ENCODE measurements at regions not wholly inside any gene's neighbourhood (a gene's known extent, or its start where the extent isn't known, plus 50 kb on each side); places are given as distances from the start of the nearest gene placed in this dataset.
"Not testable (repeated sequence)": the region's sequence is repeated elsewhere in the genome, so short reads cannot be mapped to it uniquely, and the experiment has no call there.

DNA sequence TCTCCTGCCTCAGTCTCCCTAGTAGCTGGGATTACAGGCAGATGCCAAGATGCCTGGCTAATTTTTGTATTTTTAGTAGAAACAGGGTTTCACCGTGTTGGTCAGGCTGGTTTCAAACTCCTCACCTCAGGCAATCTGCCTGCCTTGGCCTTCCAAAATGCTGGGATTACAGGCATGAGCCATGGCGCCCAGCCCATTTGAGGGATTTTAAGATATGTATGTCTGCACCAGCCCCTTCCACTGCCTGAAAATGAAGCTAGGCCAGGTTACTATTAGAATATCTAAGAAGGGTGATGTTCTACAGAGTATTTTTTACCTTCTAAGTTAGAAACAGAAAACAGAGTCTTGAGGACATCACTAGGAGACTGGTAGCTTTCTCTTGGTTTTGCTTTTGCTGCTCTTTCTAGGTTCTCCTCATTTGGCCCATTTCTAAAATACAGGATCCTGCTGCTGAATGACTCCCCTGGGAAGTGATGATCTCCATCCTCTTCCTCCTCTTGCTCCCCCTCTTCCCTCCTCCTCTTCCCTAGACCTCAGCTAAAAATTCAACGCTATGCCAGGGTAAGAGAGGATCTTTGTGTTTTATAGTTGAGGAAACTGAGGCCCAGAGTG lies 118.5 kb downstream of the MYCN start:
- no peak for DNase-seq

DNA sequence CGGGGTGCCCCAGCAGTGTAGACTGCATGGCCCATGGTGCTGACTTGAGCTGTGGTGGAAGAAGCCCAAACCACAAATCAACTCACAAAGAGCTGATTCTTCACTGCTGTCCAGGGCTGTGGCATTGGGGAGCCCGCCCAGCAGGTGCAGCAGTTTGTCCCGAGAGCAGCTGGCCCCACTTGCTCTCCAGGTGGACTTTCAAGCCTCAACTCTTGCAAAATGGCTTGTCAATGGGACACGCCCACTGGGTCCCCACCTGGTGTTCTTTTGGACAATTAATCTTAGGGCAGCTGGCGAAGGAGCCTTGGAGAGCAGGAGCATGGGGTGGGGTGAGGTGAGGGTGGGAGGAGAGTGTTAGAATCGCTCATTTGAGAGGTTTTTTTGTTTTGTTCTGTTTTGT lies 117.9 kb downstream of the MYCN start:
- no peak for DNase-seq

DNA sequence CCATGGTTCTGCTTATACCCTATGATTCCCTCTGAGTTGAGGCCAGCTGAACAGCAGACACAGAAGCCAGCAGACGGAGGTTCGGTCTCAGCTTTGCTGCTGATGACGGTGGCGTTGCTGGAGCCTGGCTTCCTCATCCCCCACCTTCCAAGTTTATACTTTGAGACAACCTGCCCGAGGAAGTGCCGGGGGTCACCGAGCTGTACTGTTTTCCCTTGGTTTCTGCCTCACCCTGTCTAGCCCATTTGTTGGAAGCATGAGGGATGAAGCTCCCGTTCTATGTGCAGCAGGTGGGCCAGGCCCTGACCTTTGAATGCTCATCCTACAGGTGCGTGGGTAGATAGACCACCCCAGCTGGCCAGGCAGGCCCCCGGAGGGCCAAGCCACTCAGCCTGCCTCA lies 117.3 kb downstream of the MYCN start:
- DNase-seq = no peak

DNA sequence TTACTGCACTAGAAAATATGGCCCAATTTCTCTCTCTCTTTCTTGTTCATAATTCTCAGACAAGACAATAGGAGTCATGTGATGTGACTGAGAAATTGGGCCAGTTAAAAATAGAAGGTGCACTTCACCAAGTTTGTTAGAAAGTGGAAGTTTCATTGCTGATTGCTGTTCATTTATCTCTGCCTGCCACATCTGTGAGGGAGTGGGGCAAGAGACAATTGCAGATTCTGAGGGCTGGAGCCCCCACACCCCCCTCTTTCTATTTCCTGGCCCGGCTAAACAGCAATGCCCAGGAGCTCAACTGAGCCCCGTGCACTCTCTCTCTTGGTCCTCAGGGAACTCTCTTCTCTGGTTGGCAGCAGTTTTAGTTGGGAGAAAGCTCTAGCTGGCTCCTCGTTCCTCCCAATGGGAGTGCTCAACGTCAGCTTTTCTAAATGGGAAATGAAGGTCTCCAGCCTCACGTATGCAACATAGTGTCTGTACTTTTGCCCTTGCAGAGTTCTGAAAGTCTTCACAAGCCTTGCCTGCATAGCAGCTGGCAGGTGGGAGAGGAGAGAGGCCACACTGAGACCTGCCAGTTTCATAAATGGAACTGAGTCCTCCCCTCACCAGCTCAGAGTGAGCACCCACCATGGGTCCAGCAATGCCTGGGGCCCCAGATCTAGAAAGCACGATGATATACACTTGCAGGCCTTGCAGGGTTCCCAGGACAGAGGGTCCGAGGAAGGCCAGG lies 115.7 kb downstream of the MYCN start:
- no peak for DNase-seq

DNA sequence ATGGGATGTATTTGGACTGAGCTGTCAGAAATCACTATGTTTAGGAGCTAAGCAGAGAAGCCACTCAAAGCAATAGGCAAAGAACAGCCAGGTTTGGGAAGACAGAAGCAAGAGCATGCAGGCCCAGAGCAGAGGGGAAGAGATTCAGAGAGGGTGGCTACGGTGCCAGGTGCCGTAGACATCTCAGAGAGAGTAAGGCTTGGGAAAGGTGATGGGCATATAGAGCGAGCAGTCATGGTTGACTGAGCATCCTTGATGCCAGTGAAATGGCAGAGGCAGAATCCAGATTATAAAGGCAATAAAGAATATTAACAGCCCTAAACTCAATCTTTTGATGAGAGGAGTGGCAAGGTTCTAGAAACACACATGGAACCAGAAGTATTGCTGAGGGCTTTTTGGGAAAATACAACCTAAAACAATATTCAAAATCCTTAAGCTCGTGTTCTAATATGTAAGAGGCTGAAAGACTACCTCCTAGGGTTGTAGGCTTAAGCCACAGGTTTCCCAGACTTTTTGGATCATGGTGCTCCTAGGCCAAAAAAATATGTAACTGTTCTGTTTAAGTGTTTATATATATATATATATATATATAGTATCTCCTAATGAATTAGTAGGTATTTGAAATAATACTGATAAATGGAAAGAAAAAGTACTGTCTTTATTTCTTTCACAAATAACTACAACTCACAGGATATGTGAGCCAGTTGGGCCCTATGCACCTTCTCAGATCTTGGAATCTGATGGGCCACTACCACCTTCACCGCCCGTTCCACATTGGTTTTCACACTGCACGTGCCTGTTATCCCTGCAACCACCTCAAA lies 113.3 kb downstream of the MYCN start:
- no peak for DNase-seq

DNA sequence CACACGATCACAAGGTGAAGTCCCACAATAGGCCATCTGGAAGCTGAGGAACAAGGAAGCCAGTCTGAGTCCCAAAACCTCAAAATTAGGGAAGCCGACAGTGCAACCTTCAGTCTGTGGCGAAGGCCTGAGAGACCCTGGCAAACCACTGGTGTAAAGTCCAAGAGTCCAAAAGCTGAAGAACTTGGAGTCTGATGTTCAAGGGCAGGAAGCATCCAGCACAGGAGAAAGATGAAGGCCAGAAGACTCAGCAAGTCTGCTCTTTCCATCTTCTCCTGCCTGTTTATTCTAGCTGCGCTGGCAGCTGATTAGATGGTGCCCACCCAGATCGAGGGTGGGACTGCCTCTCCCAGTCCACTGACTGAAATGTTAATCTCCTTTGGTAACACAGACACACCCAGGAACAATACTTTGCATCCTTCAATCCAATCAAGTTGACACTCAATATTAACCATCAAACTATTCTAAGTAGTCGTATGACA lies 112.3 kb downstream of the MYCN start:
- DNase-seq = not testable (repeated sequence)

DNA sequence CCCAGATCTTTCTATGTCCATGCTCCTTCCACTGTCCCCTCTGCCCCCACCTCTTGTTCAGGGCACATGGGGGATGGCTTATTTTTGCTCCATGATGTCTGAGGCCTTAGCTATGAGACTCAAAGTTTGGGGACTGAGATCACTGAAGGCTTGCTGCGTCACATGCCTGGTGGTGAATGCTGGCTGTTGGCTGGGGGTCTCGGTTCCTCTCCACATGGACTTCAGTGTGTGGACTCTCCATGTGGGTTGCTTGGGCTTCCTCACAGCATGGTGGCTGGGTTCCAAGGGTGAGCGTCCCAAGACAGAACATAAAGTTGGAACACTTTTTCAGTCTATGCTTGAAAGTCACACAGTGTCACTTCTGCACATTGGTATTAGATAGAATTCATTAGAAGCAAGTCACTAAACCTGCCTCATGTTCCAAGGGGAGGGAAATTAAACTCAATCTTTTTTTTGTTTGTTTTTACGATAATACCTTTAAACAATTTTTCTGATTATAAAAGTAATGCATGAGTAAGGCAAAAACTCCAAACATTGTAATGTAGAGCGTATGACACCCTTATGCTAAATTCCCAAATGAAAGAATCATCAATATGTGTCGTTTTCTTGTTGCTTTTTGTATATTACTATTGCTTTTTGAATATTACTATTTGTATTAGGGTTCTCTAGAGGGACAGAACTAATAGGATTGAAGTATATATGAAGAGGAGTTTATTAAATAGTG lies 111.7 kb downstream of the MYCN start:
- DNase-seq = no peak

DNA sequence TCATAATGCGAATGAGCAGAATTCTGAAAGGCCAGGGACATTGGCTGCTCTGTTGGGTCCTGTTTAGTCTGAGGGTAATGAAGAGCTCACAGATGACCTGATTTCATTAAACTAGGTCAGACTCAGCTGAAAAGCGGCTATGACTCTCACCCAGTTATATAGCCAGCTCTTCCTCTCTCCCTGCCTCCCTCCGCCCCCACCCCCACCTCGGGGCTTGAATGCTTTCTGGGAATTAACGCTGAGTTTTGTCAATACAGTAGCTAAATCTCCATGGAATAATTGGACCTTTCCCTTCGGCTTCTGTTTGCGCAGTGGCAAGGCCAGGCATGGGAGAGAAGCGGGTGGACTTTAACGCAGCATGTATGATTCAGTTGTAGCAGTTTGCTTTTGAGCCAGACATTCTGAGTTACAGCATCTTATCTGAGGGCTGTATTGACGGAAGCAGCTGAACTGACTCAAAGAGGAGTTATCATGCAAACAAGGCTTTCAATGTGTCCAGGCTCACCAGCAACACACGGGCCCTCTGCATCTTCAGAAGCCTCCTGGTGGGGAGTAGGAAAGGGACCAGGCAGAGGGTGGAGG lies 110.6 kb downstream of the MYCN start:
- no peak for DNase-seq

DNA sequence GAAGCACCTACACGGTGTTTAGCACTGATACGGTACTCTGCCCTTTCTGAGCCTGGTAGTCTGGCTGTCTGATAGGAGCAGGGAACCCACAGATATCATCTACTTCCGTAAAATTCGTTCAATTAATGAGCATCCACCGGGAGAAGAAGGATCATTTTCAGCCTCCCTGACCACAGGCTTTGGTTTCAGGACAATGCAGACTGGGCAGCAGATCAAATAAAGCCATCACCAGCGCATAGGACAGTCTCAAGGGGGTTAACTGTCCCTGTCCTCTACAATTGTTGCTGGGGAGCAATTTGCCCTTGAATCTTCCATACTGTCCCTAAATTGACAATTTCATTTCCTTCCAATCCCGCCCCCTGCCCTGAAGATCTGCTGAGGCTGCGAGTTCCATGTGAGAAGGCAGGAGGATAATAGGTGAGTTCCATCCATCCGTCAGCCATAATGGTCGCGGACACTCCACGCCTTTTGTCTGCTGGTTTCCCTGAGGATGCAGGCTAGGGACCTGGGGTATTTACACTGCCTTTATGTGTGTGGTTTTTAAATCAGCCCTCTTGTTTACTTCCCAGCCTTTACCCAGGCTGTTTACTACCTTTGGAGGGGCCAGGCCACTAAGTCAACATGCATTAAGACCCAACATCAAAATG lies 110.0 kb downstream of the MYCN start:
- no peak for DNase-seq

DNA sequence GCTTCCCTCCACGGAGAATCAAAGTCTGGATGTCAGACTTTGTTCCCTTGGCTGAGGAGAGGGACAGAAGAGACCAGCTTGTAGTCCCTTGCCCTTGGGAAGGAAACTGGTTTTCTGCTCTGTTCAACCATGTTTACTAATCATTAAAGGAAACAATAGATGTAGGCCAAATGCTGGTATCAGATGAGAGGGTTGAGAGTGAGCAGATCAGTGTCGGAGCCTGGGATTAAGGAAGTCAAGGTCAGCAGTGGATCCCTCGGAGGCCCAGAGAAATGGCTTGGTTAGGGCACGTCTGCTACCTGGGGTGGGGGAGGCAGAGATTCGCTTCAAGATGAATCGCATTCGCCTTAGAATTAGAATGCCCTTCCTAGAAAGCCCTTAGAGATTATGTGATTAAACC lies 109.1 kb downstream of the MYCN start:
- DNase-seq = no peak

DNA sequence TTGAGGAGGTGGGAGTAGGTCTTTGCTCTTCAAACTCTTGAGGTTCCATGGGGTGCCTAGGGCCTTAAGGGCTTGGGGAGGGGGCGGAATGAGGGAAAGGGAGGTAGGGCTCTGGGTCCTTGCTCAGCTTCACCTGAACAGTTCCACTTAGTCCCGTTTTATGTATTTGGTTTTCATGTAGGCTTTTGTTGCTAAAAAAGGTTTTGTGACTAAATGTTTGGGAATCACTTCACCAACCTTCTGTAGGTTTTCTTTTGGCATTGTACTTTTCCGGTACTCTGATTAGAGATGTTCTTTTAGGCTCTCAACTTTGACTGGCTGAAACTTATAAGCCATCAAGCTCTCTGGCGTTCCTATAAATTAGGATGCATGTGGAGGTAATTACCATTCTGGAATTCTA lies 108.1 kb downstream of the MYCN start:
- no peak for DNase-seq

DNA sequence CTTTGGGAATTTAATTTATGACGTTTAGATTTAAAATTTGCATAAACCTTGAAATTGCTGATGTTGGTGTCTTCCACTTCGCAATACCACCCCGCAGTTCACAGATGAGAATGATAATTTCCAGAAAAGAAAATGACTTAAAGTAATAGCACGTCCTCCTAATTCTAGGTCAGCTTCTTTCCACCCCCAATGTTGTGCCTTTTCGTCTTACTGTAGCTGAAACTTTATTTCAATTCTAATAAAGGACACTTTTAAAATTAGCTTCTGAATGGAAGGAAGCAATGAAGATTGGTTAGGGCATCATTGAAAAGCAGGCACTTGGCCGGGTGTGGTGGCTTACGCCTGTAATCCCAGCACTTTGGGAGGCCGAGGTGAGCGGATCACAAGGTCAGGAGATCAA lies 107.4 kb downstream of the MYCN start:
- no peak for DNase-seq

DNA sequence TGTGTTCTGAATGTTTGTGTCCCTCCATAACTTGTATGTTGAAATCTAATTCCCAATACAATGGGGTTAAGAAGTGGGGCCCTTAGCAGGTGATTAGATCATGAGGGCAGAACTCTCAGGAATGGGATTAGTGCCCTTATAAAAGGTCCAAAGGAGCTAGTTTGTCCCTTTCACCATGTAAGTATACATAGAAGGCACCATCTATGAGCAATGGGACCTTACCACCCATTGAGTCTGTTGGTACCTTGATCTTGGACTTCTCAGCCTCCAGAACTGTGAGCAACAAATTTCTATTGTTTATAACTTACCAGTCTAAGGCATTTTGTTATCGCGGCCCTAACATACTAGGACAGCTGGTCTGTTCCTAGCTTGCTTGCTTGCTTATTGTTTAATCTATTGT lies 106.3 kb downstream of the MYCN start:
- no peak for DNase-seq

DNA sequence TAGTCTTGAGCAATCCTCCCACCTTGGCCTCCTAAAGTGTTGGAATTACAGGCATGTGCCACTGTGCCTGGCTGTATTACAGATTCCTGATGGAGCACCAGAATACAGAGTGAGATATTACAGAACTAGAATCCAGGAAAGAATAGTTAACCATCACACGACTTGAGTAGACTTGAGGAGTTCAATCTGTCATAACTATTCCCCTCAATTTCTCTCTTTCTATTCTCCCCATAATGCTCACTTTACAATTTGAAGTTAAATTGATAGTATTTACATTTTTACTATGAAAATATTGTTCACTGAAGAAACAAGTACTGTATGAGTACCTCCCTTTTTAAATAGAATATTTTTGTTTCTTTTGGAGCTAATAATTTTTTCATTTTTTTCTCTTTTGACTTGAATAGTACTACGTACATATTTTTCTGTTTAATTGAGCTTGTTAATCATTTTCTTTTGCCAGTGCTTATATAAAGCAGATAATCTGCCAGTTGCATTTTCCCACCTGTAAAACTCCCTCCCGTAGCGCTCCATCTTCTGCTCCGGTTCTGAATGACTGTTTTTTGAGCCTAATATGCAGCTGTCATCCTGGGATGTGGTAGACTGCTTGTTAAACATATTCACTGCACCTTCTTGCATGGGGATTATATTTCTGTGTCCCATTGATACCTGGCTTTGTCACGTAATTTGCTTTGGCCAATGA lies 105.5 kb downstream of the MYCN start:
- no peak for DNase-seq

DNA sequence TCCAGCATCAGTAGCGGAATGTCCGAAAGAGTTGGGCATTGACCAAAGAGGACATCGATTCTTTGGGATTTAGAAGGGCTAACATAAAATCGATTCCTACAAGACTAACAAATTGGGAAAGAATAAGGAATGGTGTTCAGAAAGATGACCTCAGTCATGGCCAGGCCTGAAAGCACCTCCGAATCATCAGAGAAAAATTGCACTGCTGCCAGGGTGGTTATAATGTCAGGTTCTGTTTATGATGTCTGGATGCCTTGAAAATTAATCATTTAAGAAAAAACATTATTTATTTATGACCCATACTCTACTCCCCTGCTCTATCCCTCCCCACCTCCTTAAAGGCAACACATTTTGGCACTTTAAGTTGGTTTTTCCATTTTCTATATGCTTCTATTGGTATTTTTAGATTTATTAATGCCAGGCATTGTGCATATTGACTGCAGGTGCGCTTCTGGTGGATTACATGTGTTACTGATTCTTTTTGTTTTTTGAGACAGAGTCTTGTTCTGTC lies 104.7 kb downstream of the MYCN start:
- DNase-seq = no peak

DNA sequence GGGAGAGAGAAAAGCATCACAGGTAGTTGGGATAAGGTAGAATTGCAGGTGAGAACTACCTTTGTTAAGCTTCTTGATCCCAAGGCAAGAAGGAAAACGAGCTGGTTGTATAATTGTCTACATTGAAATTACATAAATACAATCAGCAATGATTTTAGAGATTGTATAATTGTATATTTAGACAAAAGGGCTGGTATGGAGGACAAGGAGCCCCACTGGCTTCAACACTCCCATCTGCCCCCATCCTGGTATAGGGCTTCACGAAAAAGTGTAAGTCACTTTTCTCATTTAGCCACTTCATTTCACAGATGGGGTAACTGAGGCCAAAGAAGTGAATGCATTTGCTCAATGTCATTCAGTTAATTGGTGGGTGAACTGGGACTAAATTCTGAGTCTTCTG lies 103.3 kb downstream of the MYCN start:
- no peak for DNase-seq

DNA sequence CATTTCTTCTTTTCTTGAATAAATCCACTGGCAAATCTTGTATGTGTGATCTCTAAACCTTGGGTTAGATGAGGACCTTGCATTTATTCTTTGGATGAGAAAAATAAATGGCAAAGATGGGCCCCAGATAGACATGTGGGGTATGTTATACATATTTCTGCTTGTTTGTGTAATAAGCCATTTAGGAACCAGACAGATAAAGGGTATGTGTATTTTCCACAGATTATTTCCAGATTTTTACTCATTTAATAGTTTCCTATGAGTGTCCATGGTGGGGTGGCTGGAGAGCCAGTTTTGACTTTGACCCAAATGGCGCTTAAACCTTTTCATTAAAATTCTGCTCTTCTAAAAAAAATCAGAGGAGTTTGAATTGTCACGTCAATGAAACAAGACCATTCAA lies 102.8 kb downstream of the MYCN start:
- DNase-seq = no peak

DNA sequence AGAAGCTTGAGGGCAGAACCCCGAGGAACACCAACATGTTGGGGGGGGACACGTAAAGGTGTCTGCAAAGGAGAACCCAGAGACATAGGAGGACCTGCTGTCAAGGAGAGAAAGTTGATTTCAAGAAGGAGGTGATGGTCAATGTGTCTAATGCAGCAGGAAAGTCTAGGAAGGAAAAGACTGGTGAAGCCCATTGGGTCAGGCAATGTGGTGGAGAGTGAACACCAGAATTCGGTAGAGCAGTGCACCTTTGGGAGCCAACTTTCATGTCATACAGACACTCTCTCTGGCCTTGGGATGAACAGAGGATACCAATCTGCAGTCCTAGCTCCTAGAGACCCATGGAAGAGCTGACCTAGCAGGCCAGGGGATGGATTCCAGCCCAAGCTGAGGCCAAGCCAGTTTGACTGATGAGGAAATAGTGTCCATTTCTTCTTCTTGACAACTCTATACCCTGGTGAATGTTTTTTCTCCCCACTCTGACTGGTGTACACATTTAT lies 101.9 kb downstream of the MYCN start:
- DNase-seq = no peak

DNA sequence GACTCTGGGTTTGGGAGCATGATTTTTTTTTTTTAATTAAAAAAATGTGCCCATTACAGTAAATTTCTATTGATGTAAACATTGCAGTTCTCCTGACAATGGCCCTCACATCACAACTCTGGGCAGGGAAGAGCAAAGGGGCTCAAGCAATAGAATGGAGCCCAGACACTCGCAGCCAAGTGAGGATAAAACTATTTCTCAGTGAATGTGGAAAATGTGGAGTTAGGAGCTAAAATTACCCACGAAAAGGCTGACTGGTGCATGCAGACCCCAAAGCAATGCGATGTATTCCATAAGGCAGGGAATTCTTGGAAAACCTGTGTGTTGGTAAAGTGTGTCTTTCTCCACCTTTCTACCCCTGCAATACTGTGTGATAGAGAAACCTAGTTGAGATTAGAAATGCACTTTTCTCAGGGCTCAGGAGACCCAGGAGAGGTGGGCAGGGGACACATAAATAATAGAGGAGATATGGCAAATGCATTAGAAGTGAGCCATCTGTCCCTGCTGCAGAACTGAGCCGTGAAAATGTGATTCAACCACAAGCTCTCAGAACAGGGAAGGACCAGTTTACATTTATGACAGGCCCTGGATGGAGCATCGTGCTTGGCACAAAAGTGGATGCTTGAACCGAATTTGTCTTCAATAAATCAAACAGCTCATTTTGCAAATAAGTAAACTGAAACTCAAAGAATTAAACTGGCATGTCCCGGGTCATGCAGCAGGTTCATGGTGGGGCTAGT lies 100.1 kb downstream of the MYCN start:
- no peak for DNase-seq

DNA sequence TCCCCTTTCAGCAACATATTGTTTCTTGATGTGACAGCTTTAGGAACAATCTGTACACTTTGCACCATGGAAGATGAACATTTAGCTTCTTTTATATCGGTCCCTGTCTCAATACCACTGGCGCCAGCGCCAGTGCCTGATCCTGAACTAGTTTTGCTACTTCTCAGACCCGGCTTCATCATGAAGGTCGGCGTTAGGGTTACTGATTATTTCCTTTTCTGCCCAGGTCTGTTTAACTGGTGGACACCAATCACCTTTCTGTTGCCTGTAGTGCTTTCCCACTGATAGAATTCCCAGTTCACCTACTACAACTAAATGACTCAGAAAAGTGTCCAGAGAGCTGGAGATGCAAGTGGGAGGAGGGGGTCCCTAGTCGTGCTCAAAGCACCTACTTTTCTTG lies 99.5 kb downstream of the MYCN start:
- no peak for DNase-seq

DNA sequence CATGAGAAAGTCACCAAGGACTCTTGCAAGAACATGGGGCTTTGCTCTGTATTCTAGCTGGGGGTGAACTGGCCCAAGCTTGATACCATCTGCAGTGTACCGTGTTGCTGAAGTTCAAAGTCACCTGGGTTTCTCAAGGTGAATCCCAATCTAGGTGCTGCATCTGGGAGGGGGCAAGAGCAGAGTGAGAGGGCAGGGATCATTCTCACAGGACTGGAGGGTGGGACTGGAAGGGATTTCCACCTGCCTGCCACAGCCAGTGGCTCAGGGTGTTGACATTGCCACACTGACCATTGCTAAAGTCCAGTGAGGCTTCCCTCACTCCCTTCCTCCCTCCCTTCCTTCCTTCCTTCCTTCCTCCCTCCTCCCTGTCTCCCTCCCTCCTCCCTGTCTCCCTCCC lies 98.7 kb downstream of the MYCN start:
- DNase-seq = no peak

Data from CD4-positive, alpha-beta T cell treated with Interferon gamma for 1 hour (primary cell).